H1 (cell line): ENCODE measurements at regions not wholly inside any gene's neighbourhood (a gene's known extent, or its start where the extent isn't known, plus 50 kb on each side); places are given as distances from the start of the nearest gene placed in this dataset.

ENCODE experiments used
- CBX5 ChIP-seq: fragments of 300-800, 300-1000 bp; sonication (generic); IDR thresholded peaks from 2 replicates; pipeline ENCODE4 v1.7.1; 2016; ENCODE audit warnings: antibody characterized with exemption, low read length, low read depth
- EP300 ChIP-seq, 2 experiments: IDR thresholded peaks; 1 replicate in 1 of 2; 2 replicates in 1 of 2; pipeline ENCODE4 v1.6.1; 2011 to 2012; ENCODE audit warnings: low read depth in 2 of 2, low read length in 2 of 2, mild to moderate bottlenecking in 2 of 2, borderline replicate concordance in 1 of 2, inconsistent platforms in 1 of 2, moderate library complexity in 1 of 2
- HDAC2 ChIP-seq, 2 experiments: fragments of 300-600 bp in 1 of 2; sonication (generic) in 1 of 2; IDR thresholded peaks; 2 replicates each; pipeline ENCODE4 v1.6.1; 2011 to 2012; ENCODE audit warnings: low read depth in 2 of 2, low read length in 2 of 2, mild to moderate bottlenecking in 2 of 2, moderate library complexity in 2 of 2, borderline replicate concordance in 1 of 2, inconsistent platforms in 1 of 2
- JUND ChIP-seq: IDR thresholded peaks from 2 replicates; pipeline ENCODE4 v1.6.1; 2011; ENCODE audit warnings: mild to moderate bottlenecking, improper control_type of control experiment, low read length
- MAFK ChIP-seq: IDR thresholded peaks from 2 replicates; pipeline ENCODE4 v1.6.1; 2012; ENCODE audit warnings: low read depth, mild to moderate bottlenecking, improper control_type of control experiment, low read length
- NRF1 ChIP-seq: IDR thresholded peaks from 2 replicates; pipeline ENCODE4 v1.6.1; 2011; ENCODE audit warnings: mild to moderate bottlenecking, low read depth, low read length, improper control_type of control experiment
- TAF1 ChIP-seq: IDR thresholded peaks from 2 replicates; pipeline ENCODE4 v1.6.1; 2011; ENCODE audit warnings: mild to moderate bottlenecking, low read depth, low read length
- TF ChIP-seq, protein P1 (sequence below), 3 experiments: IDR thresholded peaks; 1 replicate in 2 of 3; 2 replicates in 1 of 3; pipeline versions ENCODE4 v1.5.1 to v1.6.1; 2011; ENCODE audit warnings: low read length in 3 of 3, mild to moderate bottlenecking in 3 of 3, inconsistent platforms in 2 of 3, low read depth in 1 of 3, moderate library complexity in 1 of 3; ENCODE audit not compliant: insufficient read depth in 1 of 3; ENCODE audit errors: control extremely low read depth in 1 of 3
- TF ChIP-seq, protein P2 (sequence below): IDR thresholded peaks from 2 replicates; pipeline ENCODE4 v1.6.1; 2012; ENCODE audit warnings: inconsistent platforms

DNA sequence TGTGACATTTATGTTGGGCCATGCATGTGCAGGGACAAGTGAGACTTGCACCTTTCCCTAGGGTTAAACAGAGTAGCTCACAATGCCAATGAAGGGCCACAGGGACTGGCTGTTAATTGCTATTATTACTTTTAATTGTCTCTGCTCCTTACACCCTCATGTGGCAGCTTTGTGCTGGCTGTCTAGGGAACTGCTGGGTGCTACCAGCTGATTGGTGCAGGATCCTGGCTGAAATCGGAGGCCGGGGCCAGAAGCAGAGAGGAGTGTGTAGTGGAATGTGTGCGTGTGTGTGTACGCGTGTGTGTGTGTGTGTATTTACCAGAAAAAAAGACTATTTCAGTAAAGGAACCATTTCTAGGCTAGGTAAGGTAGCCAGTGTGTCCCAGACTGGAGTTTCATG lies 302.5 kb downstream of the CTTN start:
- TF ChIP-seq, protein P1, sequence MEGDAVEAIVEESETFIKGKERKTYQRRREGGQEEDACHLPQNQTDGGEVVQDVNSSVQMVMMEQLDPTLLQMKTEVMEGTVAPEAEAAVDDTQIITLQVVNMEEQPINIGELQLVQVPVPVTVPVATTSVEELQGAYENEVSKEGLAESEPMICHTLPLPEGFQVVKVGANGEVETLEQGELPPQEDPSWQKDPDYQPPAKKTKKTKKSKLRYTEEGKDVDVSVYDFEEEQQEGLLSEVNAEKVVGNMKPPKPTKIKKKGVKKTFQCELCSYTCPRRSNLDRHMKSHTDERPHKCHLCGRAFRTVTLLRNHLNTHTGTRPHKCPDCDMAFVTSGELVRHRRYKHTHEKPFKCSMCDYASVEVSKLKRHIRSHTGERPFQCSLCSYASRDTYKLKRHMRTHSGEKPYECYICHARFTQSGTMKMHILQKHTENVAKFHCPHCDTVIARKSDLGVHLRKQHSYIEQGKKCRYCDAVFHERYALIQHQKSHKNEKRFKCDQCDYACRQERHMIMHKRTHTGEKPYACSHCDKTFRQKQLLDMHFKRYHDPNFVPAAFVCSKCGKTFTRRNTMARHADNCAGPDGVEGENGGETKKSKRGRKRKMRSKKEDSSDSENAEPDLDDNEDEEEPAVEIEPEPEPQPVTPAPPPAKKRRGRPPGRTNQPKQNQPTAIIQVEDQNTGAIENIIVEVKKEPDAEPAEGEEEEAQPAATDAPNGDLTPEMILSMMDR (IDR thresholded peaks at IDR 0.05; ENCODE audit: control extremely low read depth in 1 of 3, insufficient read depth in 1 of 3, low read depth in 1 of 3, low read length in 3 of 3): peak in 1 of 3 experiments; percentile 13; a peak in 1 of 4 replicates
- no peak for TF ChIP-seq JUND
- no peak for TF ChIP-seq MAFK
- TF ChIP-seq EP300 (IDR thresholded peaks at IDR 0.05; ENCODE audit: borderline replicate concordance in 1 of 2, low read depth in 2 of 2, low read length in 2 of 2): no peak
- no peak for TF ChIP-seq HDAC2 (IDR thresholded peaks at IDR 0.05; ENCODE audit: borderline replicate concordance in 1 of 2, low read depth in 2 of 2, low read length in 2 of 2)
- TF ChIP-seq CBX5: no peak
- TF ChIP-seq NRF1: no peak
- TF ChIP-seq TAF1: no peak
- TF ChIP-seq, protein P2, sequence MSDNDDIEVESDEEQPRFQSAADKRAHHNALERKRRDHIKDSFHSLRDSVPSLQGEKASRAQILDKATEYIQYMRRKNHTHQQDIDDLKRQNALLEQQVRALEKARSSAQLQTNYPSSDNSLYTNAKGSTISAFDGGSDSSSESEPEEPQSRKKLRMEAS: no peak
